ENCODE measurements at regions not wholly inside any gene's neighbourhood (a gene's known extent, or its start where the extent isn't known, plus 50 kb on each side); places are given as distances from the start of the nearest gene placed in this dataset.

- Histone ChIP-seq H3K4me1 (ENCODE audit: control insufficient read depth, insufficient read depth, low read length) (peaks cover 35% of the 10 kb centered on the region), H3K4me3 (ENCODE audit: low read depth, low read length) (no peak overlapping the region), H3K9ac (ENCODE audit: low read length) (no peak overlapping the region), H3K9me3 (ENCODE audit: control insufficient read depth, insufficient read depth, low read depth, low read length) (no peaks in the 10 kb centered on the region), H3K27ac (ENCODE audit: low read depth, low read length) (no peak overlapping the region), H3K27me3 (ENCODE audit: control insufficient read depth, insufficient read depth, low read length) (peaks cover 22% of the 10 kb centered on the region), H3K36me3 (ENCODE audit: control insufficient read depth, insufficient read depth, low read length) (no peaks in the 10 kb centered on the region)
Observed at GRCh38 chr16:54594601-54595391, 308.2 kb upstream of the IRX3 start.

- no peak overlapping the region for H3K27ac ChIP-seq (ENCODE audit: low read depth, low read length)
- H3K9ac ChIP-seq (ENCODE audit: low read length): no peak overlapping the region
- no peaks in the 10 kb centered on the region for H3K36me3 ChIP-seq (ENCODE audit: control insufficient read depth, insufficient read depth, low read length)
- no peaks in the 10 kb centered on the region for H3K9me3 ChIP-seq (ENCODE audit: control insufficient read depth, insufficient read depth, low read depth, low read length)
- peaks cover 28% of the 10 kb centered on the region for H3K27me3 ChIP-seq (ENCODE audit: control insufficient read depth, insufficient read depth, low read length)
- peaks cover 47% of the 10 kb centered on the region for H3K4me1 ChIP-seq (ENCODE audit: control insufficient read depth, insufficient read depth, low read length)
- H3K4me3 ChIP-seq (ENCODE audit: low read depth, low read length): no peak overlapping the region
Observed at GRCh38 chr16:54591816-54592246, 305.2 kb upstream of the IRX3 start.

GRCh38 chr16:54590836-54591235 is 304.2 kb upstream of the IRX3 start:
- H3K27ac ChIP-seq (ENCODE audit: low read depth, low read length): no peak overlapping the region
- H3K9ac ChIP-seq (ENCODE audit: low read length): no peak overlapping the region
- no peaks in the 10 kb centered on the region for H3K9me3 ChIP-seq (ENCODE audit: control insufficient read depth, insufficient read depth, low read depth, low read length)
- H3K4me1 ChIP-seq (ENCODE audit: control insufficient read depth, insufficient read depth, low read length): peaks cover 56% of the 10 kb centered on the region
- H3K36me3 ChIP-seq (ENCODE audit: control insufficient read depth, insufficient read depth, low read length): no peaks in the 10 kb centered on the region
- peaks cover 22% of the 10 kb centered on the region for H3K27me3 ChIP-seq (ENCODE audit: control insufficient read depth, insufficient read depth, low read length)
- H3K4me3 ChIP-seq (ENCODE audit: low read depth, low read length): peak overlapping the region; percentile 13; the same call in 1 of the 2 replicates

- no peak overlapping the region for H3K4me3 ChIP-seq (ENCODE audit: low read depth, low read length)
- no peaks in the 10 kb centered on the region for H3K9me3 ChIP-seq (ENCODE audit: control insufficient read depth, insufficient read depth, low read depth, low read length)
- no peaks in the 10 kb centered on the region for H3K36me3 ChIP-seq (ENCODE audit: control insufficient read depth, insufficient read depth, low read length)
- H3K9ac ChIP-seq (ENCODE audit: low read length): no peak overlapping the region
- peaks cover 13% of the 10 kb centered on the region; the same call in 1 of the 2 replicates for H3K27me3 ChIP-seq (ENCODE audit: control insufficient read depth, insufficient read depth, low read length)
- H3K4me1 ChIP-seq (ENCODE audit: control insufficient read depth, insufficient read depth, low read length): peaks cover 60% of the 10 kb centered on the region
- H3K27ac ChIP-seq (ENCODE audit: low read depth, low read length): no peak overlapping the region
Observed at GRCh38 chr16:54589326-54589725, 302.7 kb upstream of the IRX3 start.

- Histone ChIP-seq H3K27ac (ENCODE audit: low read depth, low read length) (no peak overlapping the region), H3K36me3 (ENCODE audit: control insufficient read depth, insufficient read depth, low read length) (no peaks in the 10 kb centered on the region), H3K9me3 (ENCODE audit: control insufficient read depth, insufficient read depth, low read depth, low read length) (no peaks in the 10 kb centered on the region), H3K9ac (ENCODE audit: low read length) (no peak overlapping the region), H3K27me3 (ENCODE audit: control insufficient read depth, insufficient read depth, low read length) (peaks cover 6% of the 10 kb centered on the region; the same call in 1 of the 2 replicates), H3K4me1 (ENCODE audit: control insufficient read depth, insufficient read depth, low read length) (peaks cover 58% of the 10 kb centered on the region), H3K4me3 (ENCODE audit: low read depth, low read length) (no peak overlapping the region)
Observed at GRCh38 chr16:54588026-54588425, 301.4 kb upstream of the IRX3 start.

GRCh38 chr16:54587176-54587515 is 300.6 kb upstream of the IRX3 start:
- Histone ChIP-seq H3K4me3 (ENCODE audit: low read depth, low read length) (no peak overlapping the region), H3K36me3 (ENCODE audit: control insufficient read depth, insufficient read depth, low read length) (no peaks in the 10 kb centered on the region), H3K9me3 (ENCODE audit: control insufficient read depth, insufficient read depth, low read depth, low read length) (no peaks in the 10 kb centered on the region), H3K27me3 (ENCODE audit: control insufficient read depth, insufficient read depth, low read length) (peaks cover 6% of the 10 kb centered on the region; the same call in 1 of the 2 replicates), H3K27ac (ENCODE audit: low read depth, low read length) (no peak overlapping the region), H3K9ac (ENCODE audit: low read length) (no peak overlapping the region), H3K4me1 (ENCODE audit: control insufficient read depth, insufficient read depth, low read length) (peaks cover 53% of the 10 kb centered on the region)

GRCh38 chr16:54586474-54587175 is 300.0 kb upstream of the IRX3 start:
- Histone ChIP-seq H3K4me1 (ENCODE audit: control insufficient read depth, insufficient read depth, low read length) (peaks cover 48% of the 10 kb centered on the region), H3K27me3 (ENCODE audit: control insufficient read depth, insufficient read depth, low read length) (peaks cover 6% of the 10 kb centered on the region; the same call in 1 of the 2 replicates), H3K4me3 (ENCODE audit: low read depth, low read length) (no peak overlapping the region), H3K9ac (ENCODE audit: low read length) (no peak overlapping the region), H3K27ac (ENCODE audit: low read depth, low read length) (no peak overlapping the region), H3K36me3 (ENCODE audit: control insufficient read depth, insufficient read depth, low read length) (no peaks in the 10 kb centered on the region), H3K9me3 (ENCODE audit: control insufficient read depth, insufficient read depth, low read depth, low read length) (no peaks in the 10 kb centered on the region)

GRCh38 chr16:54585998-54586340 is 299.4 kb upstream of the IRX3 start:
- no peaks in the 10 kb centered on the region for H3K36me3 ChIP-seq (ENCODE audit: control insufficient read depth, insufficient read depth, low read length)
- no peak overlapping the region for H3K9ac ChIP-seq (ENCODE audit: low read length)
- peaks cover 6% of the 10 kb centered on the region; the same call in 1 of the 2 replicates for H3K27me3 ChIP-seq (ENCODE audit: control insufficient read depth, insufficient read depth, low read length)
- peaks cover 41% of the 10 kb centered on the region for H3K4me1 ChIP-seq (ENCODE audit: control insufficient read depth, insufficient read depth, low read length)
- H3K27ac ChIP-seq (ENCODE audit: low read depth, low read length): no peak overlapping the region
- no peak overlapping the region for H3K4me3 ChIP-seq (ENCODE audit: low read depth, low read length)
- H3K9me3 ChIP-seq (ENCODE audit: control insufficient read depth, insufficient read depth, low read depth, low read length): no peaks in the 10 kb centered on the region

GRCh38 chr16:54585094-54585997 is 298.8 kb upstream of the IRX3 start:
- Histone ChIP-seq H3K4me1 (ENCODE audit: control insufficient read depth, insufficient read depth, low read length) (peaks cover 35% of the 10 kb centered on the region), H3K9me3 (ENCODE audit: control insufficient read depth, insufficient read depth, low read depth, low read length) (no peaks in the 10 kb centered on the region), H3K27ac (ENCODE audit: low read depth, low read length) (no peak overlapping the region), H3K36me3 (ENCODE audit: control insufficient read depth, insufficient read depth, low read length) (no peaks in the 10 kb centered on the region), H3K27me3 (ENCODE audit: control insufficient read depth, insufficient read depth, low read length) (peaks cover 6% of the 10 kb centered on the region; the same call in 1 of the 2 replicates), H3K4me3 (ENCODE audit: low read depth, low read length) (no peak overlapping the region), H3K9ac (ENCODE audit: low read length) (no peak overlapping the region)

- H3K27ac ChIP-seq (ENCODE audit: low read depth, low read length): no peak overlapping the region
- H3K9me3 ChIP-seq (ENCODE audit: control insufficient read depth, insufficient read depth, low read depth, low read length): no peaks in the 10 kb centered on the region
- H3K36me3 ChIP-seq (ENCODE audit: control insufficient read depth, insufficient read depth, low read length): no peaks in the 10 kb centered on the region
- no peak overlapping the region for H3K4me3 ChIP-seq (ENCODE audit: low read depth, low read length)
- H3K27me3 ChIP-seq (ENCODE audit: control insufficient read depth, insufficient read depth, low read length): peaks cover 6% of the 10 kb centered on the region; the same call in 1 of the 2 replicates
- no peak overlapping the region for H3K9ac ChIP-seq (ENCODE audit: low read length)
- peaks cover 28% of the 10 kb centered on the region for H3K4me1 ChIP-seq (ENCODE audit: control insufficient read depth, insufficient read depth, low read length)
Observed at GRCh38 chr16:54584121-54584520, 297.5 kb upstream of the IRX3 start.

Measured in HUES6 (cell line).